H1 (cell line): ENCODE measurements at regions not wholly inside any gene's neighbourhood (a gene's known extent, or its start where the extent isn't known, plus 50 kb on each side); places are given as distances from the start of the nearest gene placed in this dataset.

Experiments used
- CTCF ChIA-PET: fragments of 300-600 bp; sonication (Branson Sonifier 250); formaldehyde crosslinking; loops from one replicate; lab custom pipeline; 2021; ENCODE audit not compliant: partially characterized antibody; lab: Charles Lee
- POLR2A ChIA-PET: fragments of 300-600 bp; sonication (Branson Sonifier 250); formaldehyde crosslinking; loops from one replicate; lab custom pipeline; 2021; ENCODE audit warnings: inconsistent platforms; ENCODE audit not compliant: partially characterized antibody; lab: Charles Lee
- DNase-seq, 2 experiments: peaks; one replicate each; pipeline versions ENCODE4 v3.0.0 to v3.0.0-alpha.2; 2010 to 2022; ENCODE audit warnings: low spot score in 2 of 2, low read depth in 1 of 2, mixed read lengths in 1 of 2
- FAIRE-seq: peaks from 2 replicates; lab custom pipeline; 2011; peaks lifted over from hg19 to GRCh38; lab: Jason Lieb, UNC
- H2AFZ ChIP-seq: 2 replicates; pipeline ENCODE4 v1.8.1; 2012; ENCODE audit warnings: low read length, inconsistent platforms
- H2AK5ac ChIP-seq: 2 replicates; pipeline ENCODE4 v1.6.1; 2013; ENCODE audit warnings: low read depth, low read length
- H2BK120ac ChIP-seq: replicated peaks from 2 replicates; pipeline ENCODE3; 2013; ENCODE audit warnings: low read depth, low read length, inconsistent platforms
- H2BK12ac ChIP-seq: 2 replicates; pipeline ENCODE4 v1.6.1; 2013; ENCODE audit warnings: low read depth, low read length
- H2BK15ac ChIP-seq: 2 replicates; pipeline ENCODE4 v1.6.1; 2013; ENCODE audit warnings: low read length
- H2BK20ac ChIP-seq: 2 replicates; pipeline ENCODE4 v1.6.1; 2013; ENCODE audit warnings: low read length
- H2BK5ac ChIP-seq: 2 replicates; pipeline ENCODE4 v1.6.1; 2013; ENCODE audit warnings: low read depth, low read length
- H3K14ac ChIP-seq: 2 replicates; pipeline ENCODE4 v1.6.1; 2013; ENCODE audit warnings: inconsistent platforms; ENCODE audit not compliant: insufficient read length
- H3K18ac ChIP-seq: 2 replicates; pipeline ENCODE4 v1.6.1; 2013; ENCODE audit warnings: low read length; ENCODE audit errors: extremely low read depth
- H3K23ac ChIP-seq: 2 replicates; pipeline ENCODE4 v1.6.1; 2013; ENCODE audit warnings: inconsistent platforms; ENCODE audit not compliant: insufficient read length
- H3K23me2 ChIP-seq: 2 replicates; pipeline ENCODE4 v1.6.1; 2013; ENCODE audit warnings: low read depth, low read length
- H3K27ac ChIP-seq: 2 replicates; pipeline ENCODE4 v1.6.1; 2011; ENCODE audit warnings: low read depth, low read length, inconsistent platforms
- H3K27me3 ChIP-seq, 4 experiments: replicated peaks in 1 of 4; 1 replicate in 1 of 4; 2 replicates in 3 of 4; pipeline versions ENCODE4 v1.6.1 to v1.8.1; 2011 to 2013; ENCODE audit warnings: low read length in 3 of 4, mild to moderate bottlenecking in 3 of 4, inconsistent platforms in 2 of 4, mixed read lengths in 2 of 4, moderate library complexity in 1 of 4; ENCODE audit not compliant: control insufficient read depth in 3 of 4, insufficient read depth in 3 of 4; ENCODE audit errors: extremely low read depth in 1 of 4
- H3K36me3 ChIP-seq, 4 experiments: 2 replicates each; pipeline versions ENCODE4 v1.6.1 to v1.8.1; 2011 to 2013; ENCODE audit warnings: mild to moderate bottlenecking in 4 of 4, low read length in 3 of 4, moderate library complexity in 2 of 4, control low read depth in 1 of 4, inconsistent platforms in 1 of 4; ENCODE audit not compliant: insufficient read depth in 4 of 4, control insufficient read depth in 2 of 4
- H3K4ac ChIP-seq: replicated peaks from 2 replicates; pipeline ENCODE3; 2013; ENCODE audit warnings: low read length, low read depth, mixed read lengths, inconsistent platforms; ENCODE audit not compliant: insufficient read length
- H3K4me1 ChIP-seq, 4 experiments: replicated peaks in 1 of 4; 1 replicate in 1 of 4; 2 replicates in 3 of 4; pipeline versions ENCODE4 v1.6.1 to v1.8.1; 2011 to 2013; ENCODE audit warnings: low read length in 3 of 4, inconsistent platforms in 2 of 4, mixed read lengths in 1 of 4; ENCODE audit not compliant: insufficient read depth in 4 of 4, control insufficient read depth in 3 of 4
- H3K4me2 ChIP-seq, 2 experiments: 2 replicates each; pipeline versions ENCODE4 v1.6.1 to v1.8.1; 2011 to 2013; ENCODE audit warnings: low read depth in 2 of 2, low read length in 2 of 2, control low read depth in 1 of 2, inconsistent platforms in 1 of 2, mild to moderate bottlenecking in 1 of 2; ENCODE audit not compliant: insufficient read depth in 1 of 2
- H3K4me3 ChIP-seq, 4 experiments: fragments of 200-600, 300-600 bp in 1 of 4; sonication (generic), shearing (Covaris generic), sonication (Bioruptor Twin) in 1 of 4; 2 replicates each; pipeline versions ENCODE4 v1.5.1 to v1.8.1; 2011 to 2016; ENCODE audit warnings: low read length in 4 of 4, low read depth in 3 of 4, control low read depth in 2 of 4, inconsistent platforms in 2 of 4, mild to moderate bottlenecking in 2 of 4, mixed read lengths in 1 of 4, moderate library complexity in 1 of 4; ENCODE audit not compliant: insufficient read depth in 2 of 4; ENCODE audit errors: extremely low read depth in 1 of 4
- H3K56ac ChIP-seq: replicated peaks from 2 replicates; pipeline ENCODE3; 2013; ENCODE audit warnings: low read depth, mild to moderate bottlenecking, mixed read lengths, low read length, inconsistent platforms; ENCODE audit not compliant: insufficient read length
- H3K79me1 ChIP-seq: 2 replicates; pipeline ENCODE4 v1.6.1; 2013; ENCODE audit warnings: low read depth, low read length, control low read depth
- H3K79me2 ChIP-seq, 2 experiments: 2 replicates each; pipeline versions ENCODE4 v1.6.1 to v1.8.1; 2012 to 2013; ENCODE audit warnings: low read length in 2 of 2, mild to moderate bottlenecking in 2 of 2, inconsistent platforms in 1 of 2; ENCODE audit not compliant: insufficient read depth in 2 of 2, control insufficient read depth in 1 of 2
- H3K9ac ChIP-seq, 4 experiments: replicated peaks in 1 of 4; 1 replicate in 1 of 4; 2 replicates in 3 of 4; pipeline versions ENCODE4 v1.6.1 to v1.8.1; 2011 to 2013; ENCODE audit warnings: low read depth in 3 of 4, low read length in 3 of 4, control low read depth in 2 of 4, mild to moderate bottlenecking in 2 of 4, moderate library complexity in 2 of 4, inconsistent platforms in 1 of 4; ENCODE audit errors: extremely low read depth in 1 of 4
- H3K9me3 ChIP-seq, 2 experiments: 2 replicates each; pipeline versions ENCODE4 v1.6.1 to v1.8.1; 2012 to 2013; ENCODE audit warnings: mild to moderate bottlenecking in 2 of 2, moderate library complexity in 2 of 2, control low read depth in 1 of 2, inconsistent platforms in 1 of 2, low read depth in 1 of 2, low read length in 1 of 2, mixed read lengths in 1 of 2; ENCODE audit not compliant: insufficient read depth in 2 of 2
- H4K20me1 ChIP-seq, 2 experiments: replicated peaks in 1 of 2; 2 replicates each; pipeline versions ENCODE3 to v1.8.1; 2011 to 2013; ENCODE audit warnings: inconsistent platforms in 2 of 2, low read length in 2 of 2, mild to moderate bottlenecking in 1 of 2; ENCODE audit not compliant: insufficient read depth in 2 of 2, control insufficient read depth in 1 of 2
- H4K5ac ChIP-seq: 2 replicates; pipeline ENCODE4 v1.6.1; 2013; ENCODE audit warnings: low read length, low read depth, mixed read lengths, inconsistent platforms; ENCODE audit not compliant: insufficient read length
- H4K8ac ChIP-seq: 2 replicates; pipeline ENCODE4 v1.8.0; 2013; ENCODE audit warnings: mild to moderate bottlenecking, moderate library complexity, low read length, inconsistent platforms; ENCODE audit not compliant: insufficient read depth; ENCODE audit errors: extremely low read depth
- H4K91ac ChIP-seq: replicated peaks from 2 replicates; pipeline ENCODE3; 2013; ENCODE audit warnings: low read length, mixed read lengths, inconsistent platforms; ENCODE audit not compliant: insufficient read length
- ATF3 ChIP-seq: IDR thresholded peaks from 2 replicates; pipeline ENCODE4 v1.6.1; 2011; ENCODE audit warnings: low read depth, mild to moderate bottlenecking, low read length; ENCODE audit not compliant: insufficient read depth
- CBX5 ChIP-seq: fragments of 300-800, 300-1000 bp; sonication (generic); IDR thresholded peaks from 2 replicates; pipeline ENCODE4 v1.7.1; 2016; ENCODE audit warnings: antibody characterized with exemption, low read length, low read depth
- GTF2F1 ChIP-seq: IDR thresholded peaks from 2 replicates; pipeline ENCODE4 v1.6.1; 2012; ENCODE audit warnings: low read depth, low read length, improper control_type of control experiment, borderline replicate concordance
- RBBP5 ChIP-seq: IDR thresholded peaks from 2 replicates; pipeline ENCODE4 v1.7.1; 2012; ENCODE audit warnings: low read depth, mild to moderate bottlenecking, inconsistent platforms, low read length, moderate library complexity, borderline replicate concordance
- RXRA ChIP-seq: IDR thresholded peaks from 2 replicates; pipeline ENCODE4 v1.6.1; 2011; ENCODE audit warnings: low read depth, mild to moderate bottlenecking, low read length, moderate library complexity; ENCODE audit not compliant: insufficient read depth
- TEAD4 ChIP-seq: IDR thresholded peaks from 2 replicates; pipeline ENCODE4 v1.6.1; 2012; ENCODE audit warnings: low read depth, low read length, inconsistent platforms, mixed read lengths
- USF2 ChIP-seq: IDR thresholded peaks from 2 replicates; pipeline ENCODE4 v1.6.1; 2011; ENCODE audit warnings: low read length, improper control_type of control experiment
- WGBS, 2 experiments: shearing (Covaris generic) in 1 of 2; methylation state at CpG; one replicate each; pipeline versions ENCODE4 v1.1.6 to v1.1.7; 2013 to 2015; ENCODE audit warnings: low lambda C conversion rate in 2 of 2, mixed read lengths in 2 of 2, inconsistent platforms in 1 of 2, low coverage in 1 of 2, missing lambda C conversion rate in 1 of 2; ENCODE audit not compliant: insufficient replicate concordance in 2 of 2, insufficient coverage in 1 of 2, insufficient read length in 1 of 2; ENCODE audit errors: extremely low coverage in 1 of 2, missing lambda C conversion rate in 1 of 2; 5-methylcytosine and 5-hydroxymethylcytosine counted together

DNA sequence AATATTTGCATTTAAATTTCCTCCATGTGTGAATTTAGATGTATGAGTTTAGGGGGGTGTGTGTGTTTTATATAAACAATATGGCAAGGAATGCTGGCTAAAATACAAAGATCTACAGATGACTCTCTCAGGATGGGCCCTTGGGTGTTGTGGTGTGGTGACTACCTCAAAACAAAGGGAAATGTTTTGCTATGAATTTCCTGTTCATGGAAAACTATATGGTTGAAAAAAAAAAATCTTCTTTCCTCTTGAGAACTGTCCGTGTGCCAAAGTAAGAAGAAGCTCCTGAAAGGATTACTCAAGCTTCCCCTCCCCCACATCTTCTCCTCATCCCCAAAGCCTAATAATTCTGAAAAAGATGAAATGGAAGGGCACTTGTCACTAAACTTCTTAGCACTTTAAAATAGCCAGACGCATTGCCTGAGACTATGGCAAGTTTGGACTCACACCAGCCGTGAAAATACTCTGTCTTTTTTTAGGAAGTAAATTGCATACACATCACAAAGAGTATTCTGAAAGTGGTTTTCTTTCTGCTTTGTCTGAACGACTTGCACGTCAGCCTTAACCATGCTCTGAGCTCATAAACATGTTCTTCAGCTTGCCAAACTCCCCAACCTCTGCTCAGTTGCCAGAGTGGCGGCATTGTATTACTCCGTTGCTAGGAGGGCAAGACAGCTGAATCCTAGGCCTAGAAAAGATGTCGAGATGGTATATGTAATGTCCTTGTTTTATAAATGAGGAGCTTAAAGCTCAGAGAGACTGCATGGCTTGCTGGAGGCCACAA, 250.4 kb upstream of the JADE1 start:
- no peak overlapping the region for H3K56ac ChIP-seq
- WGBS, 2 experiments, result 90% methylated on average over 8 of the region's 8 CpGs; no CpG with 5 or more reads in 1 of the 2 experiments
- no peaks in the 10 kb centered on the region for H3K79me2 ChIP-seq
- H3K4me3 ChIP-seq, result no peak overlapping the region
- H3K4me1 ChIP-seq, result no peaks in the 10 kb centered on the region; a peak in 1 of 7 replicates
- no peak overlapping the region for H2BK12ac ChIP-seq
- no peak overlapping the region for H4K8ac ChIP-seq
- no peaks in the 10 kb centered on the region for H3K27me3 ChIP-seq
- H3K4me2 ChIP-seq, result no peak overlapping the region
- POLR2A ChIA-PET, result interaction anchor here (1.5 kb wide), 1 partner anchor 260 kb away, joined by 3 read pairs; no protein-coding TSS in a partner anchor
- H4K91ac ChIP-seq, result no peak overlapping the region
- H3K23ac ChIP-seq, result no peak overlapping the region
- H4K20me1 ChIP-seq, result no peaks in the 10 kb centered on the region
- H3K36me3 ChIP-seq, result no peaks in the 10 kb centered on the region
- H2BK120ac ChIP-seq, result no peak overlapping the region
- H4K5ac ChIP-seq, result no peak overlapping the region
- no peak overlapping the region for H2BK5ac ChIP-seq
- CTCF ChIA-PET, result interaction anchor here (0.6 to 2.4 kb wide), 6 partner anchors 15 to 367 kb away, joined by 3 to 6 read pairs (median 4); no protein-coding TSS in a partner anchor
- no peak for DNase-seq
- H2AFZ ChIP-seq, result 0 out of 2 replicates have a peak overlapping the region, but pooled peaks have one; percentile 9
- no peak overlapping the region for H3K14ac ChIP-seq
- no peak overlapping the region; the same call in 1 of the 2 replicates for H2BK15ac ChIP-seq
- H2AK5ac ChIP-seq, result no peak overlapping the region
- H3K9ac ChIP-seq, result no peak overlapping the region
- FAIRE-seq, result no peak
- no peaks in the 10 kb centered on the region for H3K9me3 ChIP-seq
- H3K18ac ChIP-seq, result no peak overlapping the region
- no peak for TF ChIP-seq GTF2F1
- TF ChIP-seq ATF3, result no peak
- no peak for TF ChIP-seq RBBP5
- TF ChIP-seq USF2, result no peak
- TF ChIP-seq TEAD4, result no peak
- no peak for TF ChIP-seq RXRA
- no peak for TF ChIP-seq CBX5
- no peak overlapping the region for H3K4ac ChIP-seq
- H2BK20ac ChIP-seq, result no peak overlapping the region
- no peaks in the 10 kb centered on the region; the same call in 1 of the 2 replicates for H3K23me2 ChIP-seq
- no peaks in the 10 kb centered on the region for H3K79me1 ChIP-seq
- H3K27ac ChIP-seq, result no peak overlapping the region
